ENCODE measurements at regions not wholly inside any gene's neighbourhood (a gene's known extent, or its start where the extent isn't known, plus 50 kb on each side); places are given as distances from the start of the nearest gene placed in this dataset.

- H3K27me3 ChIP-seq (ENCODE audit: control insufficient read depth, insufficient read depth, low read length): peaks cover 4% of the 10 kb centered on the region
- CTCF ChIA-PET: interaction anchor here (3.8 kb wide), 1 partner anchor 11 kb away, joined by 19 read pairs; no protein-coding TSS in a partner anchor
- TF ChIP-seq CTCF (IDR thresholded peaks at IDR 0.05; ENCODE audit: low read depth, low read length): no peak
- DNase-seq (ENCODE audit: low read depth, low spot score): no peak
- H3K4me3 ChIP-seq (ENCODE audit: low read depth, low read length): no peak overlapping the region
- no peak overlapping the region for H3K27ac ChIP-seq (ENCODE audit: low read depth, low read length)
- POLR2A ChIA-PET: no interaction called here
- H3K9me3 ChIP-seq (ENCODE audit: control insufficient read depth, insufficient read depth, low read length): no peaks in the 10 kb centered on the region
Measured at GRCh38 chr12:30862486-30862885, 64.1 kb upstream of the TSPAN11 start.

GRCh38 chr12:30859226-30859625, 67.3 kb upstream of the TSPAN11 start:
- ChIA-PET CTCF (interaction anchor here (2.4 to 3.8 kb wide), 2 partner anchors 8 to 11 kb away, joined by 10 to 19 read pairs; no protein-coding TSS in a partner anchor), POLR2A (no interaction called here)
- no peak for TF ChIP-seq CTCF (IDR thresholded peaks at IDR 0.05; ENCODE audit: low read depth, low read length)
- H3K4me3 ChIP-seq (ENCODE audit: low read depth, low read length): no peak overlapping the region
- H3K9me3 ChIP-seq (ENCODE audit: control insufficient read depth, insufficient read depth, low read length): no peaks in the 10 kb centered on the region
- peaks cover 10% of the 10 kb centered on the region for H3K27me3 ChIP-seq (ENCODE audit: control insufficient read depth, insufficient read depth, low read length)
- DNase-seq (ENCODE audit: low read depth, low spot score): no peak
- no peak overlapping the region for H3K27ac ChIP-seq (ENCODE audit: low read depth, low read length)

GRCh38 chr12:30858471-30858870, 68.1 kb upstream of the TSPAN11 start:
- POLR2A ChIA-PET: no interaction called here
- H3K4me3 ChIP-seq (ENCODE audit: low read depth, low read length): no peak overlapping the region
- H3K27ac ChIP-seq (ENCODE audit: low read depth, low read length): no peak overlapping the region
- no peaks in the 10 kb centered on the region for H3K9me3 ChIP-seq (ENCODE audit: control insufficient read depth, insufficient read depth, low read length)
- H3K27me3 ChIP-seq (ENCODE audit: control insufficient read depth, insufficient read depth, low read length): peaks cover 13% of the 10 kb centered on the region
- no peak for TF ChIP-seq CTCF (IDR thresholded peaks at IDR 0.05; ENCODE audit: low read depth, low read length)
- no peak for DNase-seq (ENCODE audit: low read depth, low spot score)
- CTCF ChIA-PET: no interaction called here

- Histone ChIP-seq H3K27me3 (ENCODE audit: control insufficient read depth, insufficient read depth, low read length) (peaks cover 11% of the 10 kb centered on the region), H3K4me3 (ENCODE audit: low read depth, low read length) (no peak overlapping the region), H3K27ac (ENCODE audit: low read depth, low read length) (no peak overlapping the region), H3K9me3 (ENCODE audit: control insufficient read depth, insufficient read depth, low read length) (no peaks in the 10 kb centered on the region)
- CTCF ChIA-PET: interaction anchor here (0.6 kb wide), 1 partner anchor 9 kb away, joined by 3 read pairs; no protein-coding TSS in a partner anchor
- no peak for DNase-seq (ENCODE audit: low read depth, low spot score)
- TF ChIP-seq CTCF (IDR thresholded peaks at IDR 0.05; ENCODE audit: low read depth, low read length): no peak
- POLR2A ChIA-PET: no interaction called here
Measured at GRCh38 chr12:30853561-30854133, 72.9 kb upstream of the TSPAN11 start.

GRCh38 chr12:30850684-30851083, 75.9 kb upstream of the TSPAN11 start:
- CTCF ChIA-PET: interaction anchor here (0.6 to 7.7 kb wide), 16 partner anchors 8 to 1966 kb away, joined by 3 to 185 read pairs (median 4); no protein-coding TSS in a partner anchor
- Histone ChIP-seq H3K27ac (ENCODE audit: low read depth, low read length) (no peak overlapping the region), H3K9me3 (ENCODE audit: control insufficient read depth, insufficient read depth, low read length) (no peaks in the 10 kb centered on the region), H3K4me3 (ENCODE audit: low read depth, low read length) (no peak overlapping the region), H3K27me3 (ENCODE audit: control insufficient read depth, insufficient read depth, low read length) (peaks cover 9% of the 10 kb centered on the region)
- no peak for DNase-seq (ENCODE audit: low read depth, low spot score)
- POLR2A ChIA-PET: no interaction called here
- no peak for TF ChIP-seq CTCF (IDR thresholded peaks at IDR 0.05; ENCODE audit: low read depth, low read length)

All from AG04450 (cell line).